ENCODE measurements at regions not wholly inside any gene's neighbourhood (a gene's known extent, or its start where the extent isn't known, plus 50 kb on each side); places are given as distances from the start of the nearest gene placed in this dataset.

GRCh38 chr21:41562101-41563000, 54.4 kb upstream of the TMPRSS2 start:
- peak; percentile 9 for DNase-seq

GRCh38 chr21:41561701-41562100, 53.7 kb upstream of the TMPRSS2 start:
- DNase-seq = no peak

GRCh38 chr21:41560661-41561158, 52.8 kb upstream of the TMPRSS2 start:
- DNase-seq = no peak

- DNase-seq = peak; percentile 4
These were observed 52.0 kb upstream of the TMPRSS2 start for GRCh38 chr21:41559658-41560631.

GRCh38 chr21:41558842-41559241, 50.9 kb upstream of the TMPRSS2 start:
- DNase-seq = no peak

- no peak for DNase-seq
These were observed 49.9 kb upstream of the TMPRSS2 start for GRCh38 chr21:41557884-41558283.
